GM21723 (cell line): ENCODE measurements at regions not wholly inside any gene's neighbourhood (a gene's known extent, or its start where the extent isn't known, plus 50 kb on each side); places are given as distances from the start of the nearest gene placed in this dataset.

Source experiments
- ATAC-seq: cut with Tn5 transposase; IDR thresholded peaks from one replicate; pipeline ENCODE4 v1.9.1; 2021; ENCODE audit warnings: mild to moderate bottlenecking, moderate library complexity; ENCODE audit not compliant: unreplicated experiment

GRCh38 chr7:124351950-124352349 lies 319.1 kb upstream of the TMEM229A start:
- ATAC-seq: no peak

- no peak for ATAC-seq
Observed at GRCh38 chr7:124349443-124349842, 316.6 kb upstream of the TMEM229A start.

- no peak for ATAC-seq
Observed at GRCh38 chr7:124338861-124339260, 306.0 kb upstream of the TMEM229A start.

- no peak for ATAC-seq
Observed at GRCh38 chr7:124330731-124331407, 298.0 kb upstream of the TMEM229A start.

- no peak for ATAC-seq
Observed at GRCh38 chr7:124328774-124329173, 295.9 kb upstream of the TMEM229A start.

GRCh38 chr7:124324262-124324661 lies 291.4 kb upstream of the TMEM229A start:
- ATAC-seq: no peak

- ATAC-seq: no peak
Observed at GRCh38 chr7:124323597-124323996, 290.7 kb upstream of the TMEM229A start.

GRCh38 chr7:124322561-124322960 lies 289.7 kb upstream of the TMEM229A start:
- no peak for ATAC-seq

- no peak for ATAC-seq
Observed at GRCh38 chr7:124318721-124319450, 286.0 kb upstream of the TMEM229A start.

GRCh38 chr7:124310934-124311390 lies 278.1 kb upstream of the TMEM229A start:
- ATAC-seq: no peak

- no peak for ATAC-seq
Observed at GRCh38 chr7:124308384-124308783, 275.5 kb upstream of the TMEM229A start.

GRCh38 chr7:124295289-124295688 lies 262.4 kb upstream of the TMEM229A start:
- no peak for ATAC-seq

- ATAC-seq: no peak
Observed at GRCh38 chr7:124284937-124285336, 252.1 kb upstream of the TMEM229A start.

GRCh38 chr7:124276005-124276622 lies 243.2 kb upstream of the TMEM229A start:
- ATAC-seq: peak; percentile 96

- ATAC-seq: no peak
Observed at GRCh38 chr7:124275411-124275810, 242.5 kb upstream of the TMEM229A start.

GRCh38 chr7:124269774-124270173 lies 236.9 kb upstream of the TMEM229A start:
- no peak for ATAC-seq

- ATAC-seq: no peak
Observed at GRCh38 chr7:124267154-124267553, 234.3 kb upstream of the TMEM229A start.

GRCh38 chr7:124263232-124263827 lies 230.5 kb upstream of the TMEM229A start:
- peak; percentile 92 for ATAC-seq

- ATAC-seq: no peak
Observed at GRCh38 chr7:124261710-124262109, 228.8 kb upstream of the TMEM229A start.

GRCh38 chr7:124257638-124258308 lies 224.9 kb upstream of the TMEM229A start:
- peak; percentile 69 for ATAC-seq
